K562 (cell line): ENCODE measurements at regions not wholly inside any gene's neighbourhood (a gene's known extent, or its start where the extent isn't known, plus 50 kb on each side); places are given as distances from the start of the nearest gene placed in this dataset.

Experiments
- ATAC-seq: fragments of 200-7000 bp; cut with Tn5 transposase; 3 replicates; pipeline ENCODE4 v1.9.1; 2020; ENCODE audit warnings: moderate library complexity
- BruUV-seq: library from RNA; stranded (reverse); fragments of 400-500 nt; replicated peaks from 2 replicates; lab custom pipeline; 2021; lab: Mats Ljungman, UMichigan
- CTCF ChIA-PET: fragments of 300-600 bp; formaldehyde crosslinking; extraction: SDS; loops from one replicate; lab custom pipeline; 2021; ENCODE audit warnings: low intra/inter-chr PET ratio; lab: Yijun Ruan, JAX
- POLR2A ChIA-PET: fragments of 300-600, 350-650 bp; sonication (Branson Sonifier 250); formaldehyde crosslinking; extraction: SDS; loops from one replicate; lab custom pipeline; 2021; ENCODE audit warnings: antibody characterized with exemption, inconsistent platforms; lab: Yijun Ruan, JAX
- DNase-seq, 4 experiments: peaks; one replicate each; pipeline versions ENCODE4 v3.0.0 to v3.0.0-alpha.2; 2011 to 2018; ENCODE audit warnings: low spot score in 3 of 4, mixed read lengths in 3 of 4; ENCODE audit errors: extremely low read depth in 1 of 4
- FAIRE-seq: peaks from 2 replicates; lab custom pipeline; 2011; peaks lifted over from hg19 to GRCh38; lab: Jason Lieb, UNC
- H2AFZ ChIP-seq: 2 replicates; pipeline ENCODE4 v1.6.0; 2011; ENCODE audit warnings: low read depth, low read length, control low read depth, inconsistent platforms
- H3K27ac ChIP-seq: fragments of 200-600 bp; 3 replicates; pipeline ENCODE4 v1.8.0; 2011; ENCODE audit warnings: low read depth, mild to moderate bottlenecking, control low read depth, inconsistent platforms, low read length, moderate library complexity, mixed read lengths; ENCODE audit errors: extremely low read depth
- H3K27me3 ChIP-seq, 2 experiments: fragments of 300-600 bp in 1 of 2; 2 replicates in 1 of 2; 3 replicates in 1 of 2; pipeline versions ENCODE4 v1.6.0 to v1.8.0; 2011; ENCODE audit warnings: inconsistent platforms in 2 of 2, low read length in 2 of 2, mild to moderate bottlenecking in 1 of 2, mixed read lengths in 1 of 2, moderate library complexity in 1 of 2; ENCODE audit not compliant: control insufficient read depth in 2 of 2, insufficient read depth in 2 of 2
- H3K36me3 ChIP-seq: fragments of 300-600 bp; 3 replicates; pipeline ENCODE4 v1.8.0; 2011; ENCODE audit warnings: mild to moderate bottlenecking, low read length, inconsistent platforms; ENCODE audit not compliant: control insufficient read depth, insufficient read depth
- H3K4me1 ChIP-seq, 2 experiments: fragments of 200-600 bp in 1 of 2; replicated peaks in 1 of 2; 2 replicates in 1 of 2; 3 replicates in 1 of 2; pipeline versions ENCODE4 v1.5.1 to v1.8.0; 2011; ENCODE audit warnings: inconsistent platforms in 2 of 2, low read length in 2 of 2, mild to moderate bottlenecking in 1 of 2, mixed read lengths in 1 of 2, moderate library complexity in 1 of 2; ENCODE audit not compliant: control insufficient read depth in 2 of 2, insufficient read depth in 2 of 2
- H3K4me2 ChIP-seq: 2 replicates; pipeline ENCODE4 v1.6.1; 2011; ENCODE audit warnings: low read length, control low read depth, inconsistent platforms, mixed read lengths; ENCODE audit not compliant: insufficient read depth
- H3K4me3 ChIP-seq: fragments of 200-600 bp; sonication (generic), shearing (Covaris generic); 2 replicates; pipeline ENCODE4 v1.5.1; 2016; ENCODE audit warnings: control low read depth, inconsistent platforms
- H3K79me2 ChIP-seq: fragments of 200-600 bp; 3 replicates; pipeline ENCODE4 v1.8.0; 2011; ENCODE audit warnings: low read length, inconsistent platforms; ENCODE audit not compliant: control insufficient read depth, insufficient read depth
- H3K9ac ChIP-seq, 2 experiments: 2 replicates each; pipeline versions ENCODE4 v1.6.0 to v1.6.1; 2011; ENCODE audit warnings: low read depth in 2 of 2, low read length in 2 of 2, control low read depth in 1 of 2, inconsistent platforms in 1 of 2, mild to moderate bottlenecking in 1 of 2, mixed read lengths in 1 of 2; ENCODE audit not compliant: insufficient read depth in 1 of 2
- H3K9me1 ChIP-seq: one replicate; pipeline ENCODE4 v1.6.0; 2011; ENCODE audit warnings: inconsistent platforms, mild to moderate bottlenecking, low read length, moderate library complexity; ENCODE audit not compliant: control insufficient read depth, insufficient read depth
- H3K9me3 ChIP-seq: replicated peaks from 2 replicates; pipeline ENCODE4 v1.5.1; 2011; ENCODE audit warnings: low read depth, low read length, inconsistent platforms; ENCODE audit not compliant: control insufficient read depth, insufficient read depth
- H4K20me1 ChIP-seq: replicated peaks from 2 replicates; pipeline ENCODE4 v1.6.1; 2011; ENCODE audit warnings: low read length, inconsistent platforms, mixed read lengths; ENCODE audit not compliant: control insufficient read depth, insufficient read depth
- AFF1 ChIP-seq, 2 experiments: fragments of 450-650 bp; IDR thresholded peaks; 2 replicates each; pipeline ENCODE4 v1.6.1; 2018; ENCODE audit warnings: mild to moderate bottlenecking in 2 of 2, low read depth in 1 of 2; ENCODE audit not compliant: partially characterized antibody in 2 of 2
- CHD2 ChIP-seq: IDR thresholded peaks from 2 replicates; pipeline ENCODE4 v1.6.1; 2011; ENCODE audit warnings: low read depth, low read length
- PTTG1 ChIP-seq: fragments of 450-650 bp; IDR thresholded peaks from 2 replicates; pipeline ENCODE4 v1.6.1; 2016; ENCODE audit warnings: low read depth, mild to moderate bottlenecking, missing genetic modification characterization, missing compliant biosample characterization
- RERE ChIP-seq: sonication (generic); formaldehyde crosslinking; IDR thresholded peaks from 2 replicates; pipeline ENCODE4 v1.8.0; 2023; ENCODE audit warnings: missing genetic modification reagents, mild to moderate bottlenecking, borderline replicate concordance
- ZNF175 ChIP-seq: fragments of 200-800 bp; sonication (Bioruptor generic); IDR thresholded peaks from 2 replicates; pipeline ENCODE4 v1.6.1; 2016; ENCODE audit warnings: low read depth, mild to moderate bottlenecking, missing genetic modification characterization, missing compliant biosample characterization
- ZNF408 ChIP-seq: fragments of 250-450 bp; sonication (Bioruptor Pico); IDR thresholded peaks from 2 replicates; pipeline ENCODE4 v1.4.0; 2020; ENCODE audit warnings: low read depth, mild to moderate bottlenecking, moderate library complexity
- ZNF561 ChIP-seq: fragments of 450-650 bp; formaldehyde crosslinking; conservative IDR thresholded peaks from 2 replicates; pipeline ENCODE4 v1.4.0; 2020; ENCODE audit warnings: mild to moderate bottlenecking, moderate library complexity
- WGBS: fragments of 100-300 bp; shearing (Covaris generic); methylation state at CpG from one replicate; pipeline ENCODE4 v1.1.6; 2016; ENCODE audit warnings: low coverage, mixed read lengths; ENCODE audit not compliant: insufficient coverage; ENCODE audit errors: missing lambda C conversion rate; 5-methylcytosine and 5-hydroxymethylcytosine counted together
- in situ Hi-C: fragments of 300-500 bp; cut with MboI; formaldehyde crosslinking; loops from 4 replicates; pipeline ENCODE4 v1.15.0; 2018; ENCODE audit warnings: inconsistent platforms, mixed read lengths
- intact Hi-C: fragments of 100-400 bp; cut with micrococcal nuclease; formaldehyde crosslinking; loops from 2 replicates; pipeline ENCODE4 v1.14.2; 2022
- TF ChIP-seq, protein P1 (sequence below): fragments of 250-450 bp; sonication (Bioruptor Pico); IDR thresholded peaks from 2 replicates; pipeline ENCODE4 v1.5.0; 2022; ENCODE audit warnings: mild to moderate bottlenecking
- TF ChIP-seq, protein P2 (sequence below), 2 experiments: fragments of 250-450 bp in 1 of 2; fragments of 450-650 bp in 1 of 2; sonication (Bioruptor Pico) in 1 of 2; IDR thresholded peaks; 2 replicates each; pipeline versions ENCODE4 v1.6.1 to v1.8.0; 2016 to 2021; ENCODE audit warnings: mild to moderate bottlenecking in 2 of 2, moderate library complexity in 2 of 2, missing compliant biosample characterization in 1 of 2, missing genetic modification characterization in 1 of 2

GRCh38 chr3:177329854-177330253 is 132.6 kb upstream of the TBL1XR1 start:
- H3K27me3 ChIP-seq = no peaks in the 10 kb centered on the region
- no peaks in the 10 kb centered on the region for H3K79me2 ChIP-seq
- peaks cover 7 to 18% of the 10 kb centered on the region in 2 experiments for H3K4me1 ChIP-seq
- H3K9me3 ChIP-seq = no peaks in the 10 kb centered on the region
- no peaks in the 10 kb centered on the region for H3K36me3 ChIP-seq
- DNase-seq (no peak), ATAC-seq (no peak), FAIRE-seq (no peak)
- no peaks in the 10 kb centered on the region for H3K9me1 ChIP-seq
- in situ Hi-C loops = no loop called here
- H3K4me2 ChIP-seq = no peak overlapping the region
- WGBS = 91% methylated on average over 3 of the region's 3 CpGs
- H3K4me3 ChIP-seq = no peak overlapping the region
- H2AFZ ChIP-seq = 0 out of 2 replicates have a peak overlapping the region, but pooled peaks have one; percentile 8
- no peak overlapping the region for H3K9ac ChIP-seq
- H3K27ac ChIP-seq = no peak overlapping the region
- no TSS peak for BruUV-seq
- ChIA-PET CTCF (no interaction called here), POLR2A (interaction anchor here (0.5 to 0.6 kb wide), 2 partner anchors 27 to 440 kb away, joined by 3 to 4 read pairs; no protein-coding TSS in a partner anchor)
- H4K20me1 ChIP-seq = no peaks in the 10 kb centered on the region
- intact Hi-C loops = no loop called here
- TF ChIP-seq, protein P1, sequence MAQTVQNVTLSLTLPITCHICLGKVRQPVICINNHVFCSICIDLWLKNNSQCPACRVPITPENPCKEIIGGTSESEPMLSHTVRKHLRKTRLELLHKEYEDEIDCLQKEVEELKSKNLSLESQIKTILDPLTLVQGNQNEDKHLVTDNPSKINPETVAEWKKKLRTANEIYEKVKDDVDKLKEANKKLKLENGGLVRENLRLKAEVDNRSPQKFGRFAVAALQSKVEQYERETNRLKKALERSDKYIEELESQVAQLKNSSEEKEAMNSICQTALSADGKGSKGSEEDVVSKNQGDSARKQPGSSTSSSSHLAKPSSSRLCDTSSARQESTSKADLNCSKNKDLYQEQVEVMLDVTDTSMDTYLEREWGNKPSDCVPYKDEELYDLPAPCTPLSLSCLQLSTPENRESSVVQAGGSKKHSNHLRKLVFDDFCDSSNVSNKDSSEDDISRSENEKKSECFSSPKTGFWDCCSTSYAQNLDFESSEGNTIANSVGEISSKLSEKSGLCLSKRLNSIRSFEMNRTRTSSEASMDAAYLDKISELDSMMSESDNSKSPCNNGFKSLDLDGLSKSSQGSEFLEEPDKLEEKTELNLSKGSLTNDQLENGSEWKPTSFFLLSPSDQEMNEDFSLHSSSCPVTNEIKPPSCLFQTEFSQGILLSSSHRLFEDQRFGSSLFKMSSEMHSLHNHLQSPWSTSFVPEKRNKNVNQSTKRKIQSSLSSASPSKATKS = no peak
- TF ChIP-seq ZNF175 (CRISPR knock-in tag) = no peak
- TF ChIP-seq, protein P2, sequence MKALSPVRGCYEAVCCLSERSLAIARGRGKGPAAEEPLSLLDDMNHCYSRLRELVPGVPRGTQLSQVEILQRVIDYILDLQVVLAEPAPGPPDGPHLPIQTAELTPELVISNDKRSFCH (CRISPR knock-in tag; IDR thresholded peaks at IDR 0.05) = no peak
- TF ChIP-seq, protein P2 (tag; IDR thresholded peaks at IDR 0.05) = no peak
- TF ChIP-seq AFF1 (IDR thresholded peaks at IDR 0.05; ENCODE audit: low read depth in 1 of 2, partially characterized antibody in 2 of 2) = no peak
- no peak for TF ChIP-seq ZNF408 (CRISPR knock-in tag)
- no peak for TF ChIP-seq PTTG1 (tag)
- no peak for TF ChIP-seq CHD2
- no peak for TF ChIP-seq ZNF561
- TF ChIP-seq RERE (CRISPR knock-in tag) = no peak
